Ishikawa (cell line): ENCODE measurements at regions not wholly inside any gene's neighbourhood (a gene's known extent, or its start where the extent isn't known, plus 50 kb on each side); places are given as distances from the start of the nearest gene placed in this dataset.

Experiments
- CEBPB ChIP-seq: IDR thresholded peaks from 2 replicates; pipeline ENCODE4 v1.6.1; 2012
- CREB1 ChIP-seq: IDR thresholded peaks from 2 replicates; pipeline ENCODE4 v1.6.1; 2012; ENCODE audit warnings: low read depth
- EGR1 ChIP-seq: IDR thresholded peaks from 2 replicates; pipeline ENCODE4 v1.6.1; 2012
- EP300 ChIP-seq: IDR thresholded peaks from 2 replicates; pipeline ENCODE4 v1.6.1; 2012; ENCODE audit warnings: borderline replicate concordance
- FOXM1 ChIP-seq: IDR thresholded peaks from 2 replicates; pipeline ENCODE4 v1.6.1; 2012; ENCODE audit warnings: low read depth, borderline replicate concordance
- MAX ChIP-seq: IDR thresholded peaks from 2 replicates; pipeline ENCODE4 v1.6.1; 2012
- NFIC ChIP-seq: IDR thresholded peaks from 2 replicates; pipeline ENCODE4 v1.6.1; 2012
- RAD21 ChIP-seq: IDR thresholded peaks from 2 replicates; pipeline ENCODE4 v1.6.1; 2012; ENCODE audit warnings: low read depth
- REST ChIP-seq: IDR thresholded peaks from 2 replicates; pipeline ENCODE4 v1.6.1; 2012; ENCODE audit warnings: low read depth, mild to moderate bottlenecking
- TAF1 ChIP-seq: IDR thresholded peaks from 2 replicates; pipeline ENCODE4 v1.6.1; 2012; ENCODE audit warnings: low read depth, mild to moderate bottlenecking
- TCF12 ChIP-seq: IDR thresholded peaks from 2 replicates; pipeline ENCODE4 v1.6.1; 2012; ENCODE audit warnings: low read depth
- TEAD4 ChIP-seq: IDR thresholded peaks from 2 replicates; pipeline ENCODE4 v1.6.1; 2012
- USF1 ChIP-seq: IDR thresholded peaks from 2 replicates; pipeline ENCODE4 v1.6.1; 2012
- YY1 ChIP-seq: IDR thresholded peaks from 2 replicates; pipeline ENCODE4 v1.6.1; 2012; ENCODE audit warnings: low read depth
- ZBTB7A ChIP-seq: IDR thresholded peaks from 2 replicates; pipeline ENCODE4 v1.6.1; 2012; ENCODE audit warnings: low read depth

- no peak for TF ChIP-seq TCF12
- no peak for TF ChIP-seq MAX
- TF ChIP-seq CREB1: no peak
- TF ChIP-seq TAF1: no peak
- TF ChIP-seq REST: no peak
- no peak for TF ChIP-seq FOXM1
- no peak for TF ChIP-seq TEAD4
- TF ChIP-seq NFIC: no peak
- no peak for TF ChIP-seq YY1
- no peak for TF ChIP-seq ZBTB7A
- no peak for TF ChIP-seq CEBPB
- no peak for TF ChIP-seq RAD21
- no peak for TF ChIP-seq EP300
- TF ChIP-seq USF1: no peak
- TF ChIP-seq EGR1: no peak
These were observed 125.4 kb downstream of the SIK1 start for GRCh38 chr21:43301409-43302061.

- TF ChIP-seq CREB1 (no peak), ZBTB7A (no peak), YY1 (no peak), TAF1 (no peak), RAD21 (no peak), EGR1 (no peak), USF1 (no peak), FOXM1 (no peak)
These were observed 126.2 kb downstream of the SIK1 start for GRCh38 chr21:43300496-43301408.

- no peak for TF ChIP-seq RAD21
- TF ChIP-seq CEBPB: no peak
- no peak for TF ChIP-seq REST
- TF ChIP-seq TEAD4: no peak
- no peak for TF ChIP-seq YY1
- TF ChIP-seq EGR1: no peak
- no peak for TF ChIP-seq NFIC
- no peak for TF ChIP-seq FOXM1
- no peak for TF ChIP-seq ZBTB7A
- TF ChIP-seq TCF12: no peak
- TF ChIP-seq TAF1: no peak
- TF ChIP-seq EP300: no peak
- no peak for TF ChIP-seq USF1
These were observed 127.3 kb downstream of the SIK1 start for GRCh38 chr21:43299441-43300277.

- TF ChIP-seq ZBTB7A: no peak
- no peak for TF ChIP-seq USF1
- TF ChIP-seq CREB1: no peak
These were observed 128.1 kb downstream of the SIK1 start for GRCh38 chr21:43298546-43299440.
